SK-N-SH (cell line): ENCODE measurements at regions not wholly inside any gene's neighbourhood (a gene's known extent, or its start where the extent isn't known, plus 50 kb on each side); places are given as distances from the start of the nearest gene placed in this dataset.

Experiments used
- CTCF ChIA-PET: fragments of 300-600, 350-600 bp; formaldehyde crosslinking; extraction: SDS; loops from one replicate; lab custom pipeline; 2021; lab: Yijun Ruan, JAX
- POLR2A ChIA-PET: fragments of 350-600 bp; sonication (Branson Sonifier 250); formaldehyde crosslinking; extraction: SDS; loops from one replicate; lab custom pipeline; 2020; ENCODE audit warnings: antibody characterized with exemption, inconsistent platforms; lab: Yijun Ruan, JAX
- DNase-seq: peaks from one replicate; pipeline ENCODE4 v3.0.0; 2012
- H2AFZ ChIP-seq: fragments of 200-600 bp; sonication (generic); 2 replicates; pipeline ENCODE4 v1.8.1; 2016; ENCODE audit warnings: antibody characterized with exemption, mild to moderate bottlenecking, low read depth
- H3F3A ChIP-seq: fragments of 200-600 bp; sonication (generic); replicated peaks from 2 replicates; pipeline ENCODE3; 2016; ENCODE audit warnings: antibody characterized with exemption, mild to moderate bottlenecking; ENCODE audit not compliant: insufficient read depth
- H3K27ac ChIP-seq, 2 experiments: fragments of 200-500 bp in 1 of 2; fragments of 200-600 bp in 1 of 2; sonication (Bioruptor generic) in 1 of 2; sonication (generic), shearing (Covaris generic) in 1 of 2; 2 replicates each; pipeline versions ENCODE4 v1.5.1 to v1.6.1; 2014 to 2016; ENCODE audit warnings: low read depth in 2 of 2, inconsistent platforms in 1 of 2, low read length in 1 of 2, mild to moderate bottlenecking in 1 of 2, mixed read lengths in 1 of 2
- H3K27me3 ChIP-seq: fragments of 200-600 bp; sonication (generic), shearing (Covaris generic); 2 replicates; pipeline ENCODE4 v1.6.1; 2016; ENCODE audit warnings: mixed run types; ENCODE audit not compliant: insufficient read depth
- H3K36me3 ChIP-seq, 2 experiments: fragments of 200-500 bp in 1 of 2; fragments of 200-600 bp in 1 of 2; sonication (Bioruptor generic) in 1 of 2; sonication (generic) in 1 of 2; replicated peaks in 1 of 2; 2 replicates each; pipeline versions ENCODE3 to v1.5.1; 2014 to 2016; ENCODE audit warnings: low read length in 1 of 2, mild to moderate bottlenecking in 1 of 2; ENCODE audit not compliant: insufficient read depth in 2 of 2, control insufficient read depth in 1 of 2
- H3K4me1 ChIP-seq, 2 experiments: fragments of 200-500 bp in 1 of 2; fragments of 200-600 bp in 1 of 2; sonication (Bioruptor generic) in 1 of 2; sonication (generic), shearing (Covaris generic) in 1 of 2; 2 replicates each; pipeline versions ENCODE4 v1.5.1 to v1.6.1; 2014 to 2016; ENCODE audit warnings: low read depth in 1 of 2, low read length in 1 of 2, mixed run types in 1 of 2; ENCODE audit not compliant: insufficient read depth in 2 of 2, control insufficient read depth in 1 of 2
- H3K4me2 ChIP-seq: fragments of 200-600 bp; sonication (generic), shearing (Covaris generic); 2 replicates; pipeline ENCODE4 v1.6.1; 2017; ENCODE audit warnings: mixed run types
- H3K4me3 ChIP-seq, 2 experiments: fragments of 200-500 bp in 1 of 2; fragments of 200-600 bp in 1 of 2; sonication (Bioruptor generic) in 1 of 2; sonication (generic), shearing (Covaris generic) in 1 of 2; 2 replicates each; pipeline versions ENCODE4 v1.5.1 to v1.8.1; 2014 to 2016; ENCODE audit warnings: low read depth in 2 of 2, inconsistent platforms in 1 of 2, low read length in 1 of 2, mild to moderate bottlenecking in 1 of 2, mixed read lengths in 1 of 2, moderate library complexity in 1 of 2
- H3K79me2 ChIP-seq: fragments of 200-600 bp; sonication (generic); 2 replicates; pipeline ENCODE4 v1.8.1; 2017; ENCODE audit warnings: mild to moderate bottlenecking; ENCODE audit not compliant: insufficient read depth
- H3K9ac ChIP-seq: fragments of 200-600 bp; sonication (generic); 2 replicates; pipeline ENCODE4 v1.6.1; 2017; ENCODE audit warnings: mixed run types
- H3K9me2 ChIP-seq: fragments of 200-600 bp; sonication (generic); 2 replicates; pipeline ENCODE4 v1.6.1; 2017; ENCODE audit warnings: mixed run types
- H3K9me3 ChIP-seq: fragments of 200-600 bp; sonication (generic); 2 replicates; pipeline ENCODE4 v1.6.1; 2017; ENCODE audit warnings: mixed run types, mild to moderate bottlenecking, moderate library complexity
- H4K20me1 ChIP-seq: fragments of 200-600 bp; sonication (generic); 2 replicates; pipeline ENCODE4 v1.6.1; 2017; ENCODE audit warnings: mild to moderate bottlenecking, mixed run types; ENCODE audit not compliant: insufficient read depth
- CHD2 ChIP-seq: fragments of 150-350 bp; IDR thresholded peaks from 2 replicates; pipeline ENCODE4 v1.6.1; 2018; ENCODE audit warnings: low read length; ENCODE audit not compliant: partially characterized antibody
- ELF1 ChIP-seq: IDR thresholded peaks from 2 replicates; pipeline ENCODE4 v1.4.0; 2012
- EP300 ChIP-seq, 2 experiments: IDR thresholded peaks; 2 replicates each; pipeline versions ENCODE4 v1.4.0 to v1.6.1; 2012; ENCODE audit warnings: borderline replicate concordance in 1 of 2, low read depth in 1 of 2, low read length in 1 of 2
- EZH2phosphoT487 ChIP-seq: fragments of 200-600 bp; sonication (generic); IDR thresholded peaks from 2 replicates; pipeline ENCODE4 v1.6.1; 2017; ENCODE audit warnings: low read depth, mixed run types, mild to moderate bottlenecking, antibody characterized with exemption, moderate library complexity, borderline replicate concordance
- FOXM1 ChIP-seq: IDR thresholded peaks from 2 replicates; pipeline ENCODE4 v1.4.0; 2012; ENCODE audit warnings: low read depth, mild to moderate bottlenecking
- GABPA ChIP-seq: IDR thresholded peaks from 2 replicates; pipeline ENCODE4 v1.4.0; 2012; ENCODE audit warnings: low read depth, mild to moderate bottlenecking
- MXI1 ChIP-seq: IDR thresholded peaks from 2 replicates; pipeline ENCODE4 v1.6.1; 2012; ENCODE audit warnings: mild to moderate bottlenecking, low read depth, low read length, improper control_type of control experiment
- RCOR1 ChIP-seq: fragments of 150-350 bp; IDR thresholded peaks from 2 replicates; pipeline ENCODE4 v1.6.1; 2017; ENCODE audit warnings: antibody characterized with exemption, low read length
- RXRA ChIP-seq: IDR thresholded peaks from 2 replicates; pipeline ENCODE4 v1.4.0; 2012; ENCODE audit warnings: low read depth, mild to moderate bottlenecking, borderline replicate concordance
- SMC3 ChIP-seq: IDR thresholded peaks from 2 replicates; pipeline ENCODE4 v1.6.1; 2012; ENCODE audit warnings: low read depth, low read length, improper control_type of control experiment
- TAF1 ChIP-seq: IDR thresholded peaks from 2 replicates; pipeline ENCODE4 v1.6.1; 2012; ENCODE audit warnings: low read depth, mild to moderate bottlenecking, low read length, moderate library complexity, borderline replicate concordance
- TEAD4 ChIP-seq: IDR thresholded peaks from 2 replicates; pipeline ENCODE4 v1.4.0; 2012; ENCODE audit warnings: mild to moderate bottlenecking, borderline replicate concordance; ENCODE audit not compliant: insufficient read depth
- WGBS: methylation state at CpG from one replicate; pipeline ENCODE4 v1.1.6; 2017; ENCODE audit warnings: low lambda C conversion rate; 5-methylcytosine and 5-hydroxymethylcytosine counted together
- TF ChIP-seq, protein P1 (sequence below): fragments of 200-600 bp; sonication (generic); IDR thresholded peaks from 2 replicates; pipeline ENCODE4 v1.6.1; 2017; ENCODE audit warnings: antibody characterized with exemption, mild to moderate bottlenecking, moderate library complexity
- TF ChIP-seq, protein P2 (sequence below): fragments of 150-350 bp; IDR thresholded peaks from 2 replicates; pipeline ENCODE4 v1.6.1; 2017; ENCODE audit warnings: antibody characterized with exemption, low read length, low read depth, borderline replicate concordance
- TF ChIP-seq, protein P3 (sequence below): fragments of 150-350 bp; IDR thresholded peaks from 2 replicates; pipeline ENCODE4 v1.6.1; 2016; ENCODE audit warnings: mild to moderate bottlenecking, low read depth, low read length
- TF ChIP-seq, protein P4 (sequence below): IDR thresholded peaks from 2 replicates; pipeline ENCODE4 v1.4.0; 2012; ENCODE audit warnings: low read depth, borderline replicate concordance

DNA sequence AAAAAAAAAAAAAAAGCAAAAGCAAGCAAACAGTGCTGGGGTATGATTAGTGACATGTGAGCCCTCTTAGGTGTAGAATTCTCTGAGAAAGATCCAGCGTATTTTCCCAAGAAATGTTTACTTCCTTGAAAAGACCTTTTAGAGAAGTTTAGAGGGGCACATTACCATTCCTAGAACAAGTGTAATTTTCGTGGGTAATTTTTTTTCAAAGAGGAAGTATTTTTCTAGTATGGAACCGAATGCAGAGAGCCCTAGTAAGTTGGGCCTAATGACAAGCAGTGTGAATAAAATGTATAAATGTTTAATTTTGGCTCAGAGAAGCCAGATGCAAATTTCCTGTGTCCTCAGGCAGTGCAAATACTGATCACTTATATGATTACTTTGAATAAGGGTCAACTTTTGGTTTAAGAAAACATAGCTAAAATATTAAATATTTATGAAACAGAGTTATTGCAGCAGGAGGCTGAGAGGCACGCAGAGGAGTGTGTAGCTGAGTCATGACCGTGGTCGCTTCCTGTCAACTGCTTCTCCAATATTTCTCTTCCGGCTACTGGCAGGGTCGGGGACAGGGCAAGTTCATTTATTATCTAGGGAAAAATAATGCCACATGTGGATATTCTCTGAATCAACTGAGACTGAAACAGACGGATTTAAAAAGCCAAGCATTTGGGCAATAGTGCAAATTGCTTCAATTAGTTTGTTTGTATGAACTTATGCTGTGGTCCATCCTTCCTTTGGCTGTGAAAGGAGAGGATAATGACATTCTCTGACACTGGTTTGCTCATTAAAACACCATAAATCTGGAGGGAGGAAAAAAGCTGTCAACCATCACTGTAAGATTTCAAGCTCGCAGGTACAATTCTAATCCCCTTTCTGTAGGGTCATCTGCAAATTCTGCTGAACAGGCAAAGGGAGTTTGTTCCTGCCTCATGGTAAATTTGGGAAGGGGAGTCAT is 495.2 kb downstream of the GLRX3 start:
- Histone ChIP-seq H3K4me1 (peaks cover 0 to 10% of the 10 kb centered on the region in 2 experiments; a peak in 2 of 4 replicates), H3K27ac (peak overlapping the region in 1 of 2 experiments; percentile 40; a peak in 2 of 4 replicates), H3K4me3 (no peak overlapping the region), H3K36me3 (no peaks in the 10 kb centered on the region), H3F3A (no peaks in the 10 kb centered on the region), H3K9me2 (no peaks in the 10 kb centered on the region), H4K20me1 (no peaks in the 10 kb centered on the region), H3K27me3 (no peaks in the 10 kb centered on the region), H3K79me2 (no peaks in the 10 kb centered on the region), H3K9me3 (no peaks in the 10 kb centered on the region), H2AFZ (no peak overlapping the region), H3K9ac (no peak overlapping the region), H3K4me2 (no peak overlapping the region)
- POLR2A ChIA-PET = no interaction called here
- TF ChIP-seq RCOR1 = no peak
- TF ChIP-seq, protein P1, sequence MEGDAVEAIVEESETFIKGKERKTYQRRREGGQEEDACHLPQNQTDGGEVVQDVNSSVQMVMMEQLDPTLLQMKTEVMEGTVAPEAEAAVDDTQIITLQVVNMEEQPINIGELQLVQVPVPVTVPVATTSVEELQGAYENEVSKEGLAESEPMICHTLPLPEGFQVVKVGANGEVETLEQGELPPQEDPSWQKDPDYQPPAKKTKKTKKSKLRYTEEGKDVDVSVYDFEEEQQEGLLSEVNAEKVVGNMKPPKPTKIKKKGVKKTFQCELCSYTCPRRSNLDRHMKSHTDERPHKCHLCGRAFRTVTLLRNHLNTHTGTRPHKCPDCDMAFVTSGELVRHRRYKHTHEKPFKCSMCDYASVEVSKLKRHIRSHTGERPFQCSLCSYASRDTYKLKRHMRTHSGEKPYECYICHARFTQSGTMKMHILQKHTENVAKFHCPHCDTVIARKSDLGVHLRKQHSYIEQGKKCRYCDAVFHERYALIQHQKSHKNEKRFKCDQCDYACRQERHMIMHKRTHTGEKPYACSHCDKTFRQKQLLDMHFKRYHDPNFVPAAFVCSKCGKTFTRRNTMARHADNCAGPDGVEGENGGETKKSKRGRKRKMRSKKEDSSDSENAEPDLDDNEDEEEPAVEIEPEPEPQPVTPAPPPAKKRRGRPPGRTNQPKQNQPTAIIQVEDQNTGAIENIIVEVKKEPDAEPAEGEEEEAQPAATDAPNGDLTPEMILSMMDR = no peak
- no peak for TF ChIP-seq ELF1
- TF ChIP-seq, protein P2, sequence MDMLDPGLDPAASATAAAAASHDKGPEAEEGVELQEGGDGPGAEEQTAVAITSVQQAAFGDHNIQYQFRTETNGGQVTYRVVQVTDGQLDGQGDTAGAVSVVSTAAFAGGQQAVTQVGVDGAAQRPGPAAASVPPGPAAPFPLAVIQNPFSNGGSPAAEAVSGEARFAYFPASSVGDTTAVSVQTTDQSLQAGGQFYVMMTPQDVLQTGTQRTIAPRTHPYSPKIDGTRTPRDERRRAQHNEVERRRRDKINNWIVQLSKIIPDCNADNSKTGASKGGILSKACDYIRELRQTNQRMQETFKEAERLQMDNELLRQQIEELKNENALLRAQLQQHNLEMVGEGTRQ = no peak
- TF ChIP-seq SMC3 = no peak
- TF ChIP-seq EZH2phosphoT487 = no peak
- TF ChIP-seq, protein P3, sequence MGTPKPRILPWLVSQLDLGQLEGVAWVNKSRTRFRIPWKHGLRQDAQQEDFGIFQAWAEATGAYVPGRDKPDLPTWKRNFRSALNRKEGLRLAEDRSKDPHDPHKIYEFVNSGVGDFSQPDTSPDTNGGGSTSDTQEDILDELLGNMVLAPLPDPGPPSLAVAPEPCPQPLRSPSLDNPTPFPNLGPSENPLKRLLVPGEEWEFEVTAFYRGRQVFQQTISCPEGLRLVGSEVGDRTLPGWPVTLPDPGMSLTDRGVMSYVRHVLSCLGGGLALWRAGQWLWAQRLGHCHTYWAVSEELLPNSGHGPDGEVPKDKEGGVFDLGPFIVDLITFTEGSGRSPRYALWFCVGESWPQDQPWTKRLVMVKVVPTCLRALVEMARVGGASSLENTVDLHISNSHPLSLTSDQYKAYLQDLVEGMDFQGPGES = no peak
- TF ChIP-seq TEAD4 = no peak
- no peak for TF ChIP-seq TAF1
- TF ChIP-seq, protein P4, sequence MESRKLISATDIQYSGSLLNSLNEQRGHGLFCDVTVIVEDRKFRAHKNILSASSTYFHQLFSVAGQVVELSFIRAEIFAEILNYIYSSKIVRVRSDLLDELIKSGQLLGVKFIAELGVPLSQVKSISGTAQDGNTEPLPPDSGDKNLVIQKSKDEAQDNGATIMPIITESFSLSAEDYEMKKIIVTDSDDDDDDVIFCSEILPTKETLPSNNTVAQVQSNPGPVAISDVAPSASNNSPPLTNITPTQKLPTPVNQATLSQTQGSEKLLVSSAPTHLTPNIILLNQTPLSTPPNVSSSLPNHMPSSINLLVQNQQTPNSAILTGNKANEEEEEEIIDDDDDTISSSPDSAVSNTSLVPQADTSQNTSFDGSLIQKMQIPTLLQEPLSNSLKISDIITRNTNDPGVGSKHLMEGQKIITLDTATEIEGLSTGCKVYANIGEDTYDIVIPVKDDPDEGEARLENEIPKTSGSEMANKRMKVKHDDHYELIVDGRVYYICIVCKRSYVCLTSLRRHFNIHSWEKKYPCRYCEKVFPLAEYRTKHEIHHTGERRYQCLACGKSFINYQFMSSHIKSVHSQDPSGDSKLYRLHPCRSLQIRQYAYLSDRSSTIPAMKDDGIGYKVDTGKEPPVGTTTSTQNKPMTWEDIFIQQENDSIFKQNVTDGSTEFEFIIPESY = no peak
- no peak for TF ChIP-seq RXRA
- TF ChIP-seq GABPA = no peak
- TF ChIP-seq FOXM1 = no peak
- no peak for TF ChIP-seq CHD2
- no peak for TF ChIP-seq EP300 (IDR thresholded peaks at IDR 0.05; ENCODE audit: borderline replicate concordance in 1 of 2, low read depth in 1 of 2, low read length in 1 of 2)
- TF ChIP-seq MXI1 = no peak
- CTCF ChIA-PET = no interaction called here
- DNase-seq = no peak
- 15% methylated on average over 10 of the region's 10 CpGs for WGBS
